GM18909 (cell line): ENCODE measurements at regions not wholly inside any gene's neighbourhood (a gene's known extent, or its start where the extent isn't known, plus 50 kb on each side); places are given as distances from the start of the nearest gene placed in this dataset.

Experiments
- ATAC-seq: cut with Tn5 transposase; IDR thresholded peaks from one replicate; pipeline ENCODE4 v1.9.1; 2021; ENCODE audit warnings: mild to moderate bottlenecking; ENCODE audit not compliant: unreplicated experiment, poor library complexity

GRCh38 chr4:29521281-29521680, 1198.9 kb upstream of the PCDH7 start:
- no peak for ATAC-seq

- ATAC-seq: no peak
These were observed 1183.4 kb upstream of the PCDH7 start for GRCh38 chr4:29536745-29537144.

GRCh38 chr4:29538889-29539646, 1181.1 kb upstream of the PCDH7 start:
- no peak for ATAC-seq

- ATAC-seq: no peak
These were observed 1179.6 kb upstream of the PCDH7 start for GRCh38 chr4:29540439-29541102.

GRCh38 chr4:29541757-29542156, 1178.4 kb upstream of the PCDH7 start:
- no peak for ATAC-seq

GRCh38 chr4:29549342-29549741, 1170.8 kb upstream of the PCDH7 start:
- no peak for ATAC-seq

GRCh38 chr4:29551821-29552220, 1168.3 kb upstream of the PCDH7 start:
- no peak for ATAC-seq

GRCh38 chr4:29553846-29554245, 1166.3 kb upstream of the PCDH7 start:
- ATAC-seq: no peak

- no peak for ATAC-seq
These were observed 1161.4 kb upstream of the PCDH7 start for GRCh38 chr4:29558789-29559188.

GRCh38 chr4:29559286-29559685, 1160.9 kb upstream of the PCDH7 start:
- no peak for ATAC-seq

- ATAC-seq: no peak
These were observed 1159.7 kb upstream of the PCDH7 start for GRCh38 chr4:29560452-29560851.

- no peak for ATAC-seq
These were observed 1154.9 kb upstream of the PCDH7 start for GRCh38 chr4:29565256-29565655.

GRCh38 chr4:29566371-29566770, 1153.8 kb upstream of the PCDH7 start:
- ATAC-seq: no peak

GRCh38 chr4:29571322-29571721, 1148.8 kb upstream of the PCDH7 start:
- no peak for ATAC-seq

- ATAC-seq: no peak
These were observed 1141.8 kb upstream of the PCDH7 start for GRCh38 chr4:29578329-29578728.

GRCh38 chr4:29581457-29581856, 1138.7 kb upstream of the PCDH7 start:
- ATAC-seq: no peak

GRCh38 chr4:29588617-29589016, 1131.6 kb upstream of the PCDH7 start:
- ATAC-seq: no peak

- ATAC-seq: no peak
These were observed 1123.9 kb upstream of the PCDH7 start for GRCh38 chr4:29596228-29596627.

- no peak for ATAC-seq
These were observed 1101.0 kb upstream of the PCDH7 start for GRCh38 chr4:29619168-29619567.

- no peak for ATAC-seq
These were observed 1088.0 kb upstream of the PCDH7 start for GRCh38 chr4:29632199-29632598.

GRCh38 chr4:29636961-29637360, 1083.2 kb upstream of the PCDH7 start:
- no peak for ATAC-seq

GRCh38 chr4:29653221-29653620, 1066.9 kb upstream of the PCDH7 start:
- no peak for ATAC-seq
